GM13976 (cell line): ENCODE measurements at regions not wholly inside any gene's neighbourhood (a gene's known extent, or its start where the extent isn't known, plus 50 kb on each side); places are given as distances from the start of the nearest gene placed in this dataset.

Experiments used
- DNase-seq: peaks from one replicate; pipeline ENCODE4 v3.0.0; 2012; ENCODE audit warnings: low spot score
- in situ Hi-C: fragments of 300-500 bp; cut with MboI; formaldehyde crosslinking; loops from one replicate; pipeline ENCODE4 v1.12.0; 2022; ENCODE audit warnings: low sequenced_read_pairs, mixed read lengths, inconsistent platforms; ENCODE audit not compliant: unreplicated experiment
- TF ChIP-seq, protein P1 (sequence below): IDR thresholded peaks from 2 replicates; pipeline ENCODE4 v1.5.1; 2012; ENCODE audit warnings: borderline replicate concordance, mild to moderate bottlenecking; ENCODE audit not compliant: insufficient read depth; ENCODE audit errors: extremely low read depth, missing control alignments, control extremely low read depth

GRCh38 chr21:15441992-15442391 lies 287.8 kb upstream of the USP25 start:
- in situ Hi-C loops, result no loop called here
- no peak for DNase-seq
- TF ChIP-seq, protein P1, sequence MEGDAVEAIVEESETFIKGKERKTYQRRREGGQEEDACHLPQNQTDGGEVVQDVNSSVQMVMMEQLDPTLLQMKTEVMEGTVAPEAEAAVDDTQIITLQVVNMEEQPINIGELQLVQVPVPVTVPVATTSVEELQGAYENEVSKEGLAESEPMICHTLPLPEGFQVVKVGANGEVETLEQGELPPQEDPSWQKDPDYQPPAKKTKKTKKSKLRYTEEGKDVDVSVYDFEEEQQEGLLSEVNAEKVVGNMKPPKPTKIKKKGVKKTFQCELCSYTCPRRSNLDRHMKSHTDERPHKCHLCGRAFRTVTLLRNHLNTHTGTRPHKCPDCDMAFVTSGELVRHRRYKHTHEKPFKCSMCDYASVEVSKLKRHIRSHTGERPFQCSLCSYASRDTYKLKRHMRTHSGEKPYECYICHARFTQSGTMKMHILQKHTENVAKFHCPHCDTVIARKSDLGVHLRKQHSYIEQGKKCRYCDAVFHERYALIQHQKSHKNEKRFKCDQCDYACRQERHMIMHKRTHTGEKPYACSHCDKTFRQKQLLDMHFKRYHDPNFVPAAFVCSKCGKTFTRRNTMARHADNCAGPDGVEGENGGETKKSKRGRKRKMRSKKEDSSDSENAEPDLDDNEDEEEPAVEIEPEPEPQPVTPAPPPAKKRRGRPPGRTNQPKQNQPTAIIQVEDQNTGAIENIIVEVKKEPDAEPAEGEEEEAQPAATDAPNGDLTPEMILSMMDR, result no peak

DNA sequence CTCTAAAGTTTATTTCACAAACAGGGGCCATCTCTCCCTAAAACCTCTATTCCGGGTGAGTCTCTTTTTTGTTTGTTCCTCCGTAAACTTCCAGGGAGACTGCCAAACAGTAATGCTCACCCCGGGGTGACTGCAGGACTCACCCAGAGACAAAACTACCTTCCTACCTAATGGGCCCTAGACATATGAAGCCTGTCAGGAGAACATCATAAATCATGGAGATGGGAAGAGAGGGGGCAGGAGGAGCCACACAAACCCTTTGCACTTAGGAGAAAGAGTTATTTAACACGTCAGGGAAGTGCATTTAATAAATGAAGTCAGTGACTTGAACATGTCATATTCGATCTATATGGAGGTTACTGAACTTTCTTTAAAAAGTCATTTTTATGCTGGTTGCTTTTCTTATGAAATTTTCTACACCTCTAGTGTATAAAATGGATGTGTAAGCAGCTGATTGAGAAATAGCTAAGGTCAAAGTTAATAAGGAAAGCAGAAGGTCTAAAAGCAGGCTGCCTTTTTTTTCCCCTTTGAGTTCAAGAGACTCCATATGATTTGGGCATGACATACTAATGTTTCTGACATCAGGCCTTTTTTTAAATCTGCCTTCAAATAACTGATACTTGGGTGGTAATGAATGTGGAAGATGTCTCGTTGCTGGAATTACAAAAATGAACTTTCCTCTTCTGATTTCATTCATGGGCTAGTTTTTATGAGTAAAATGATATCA lies 286.9 kb upstream of the USP25 start:
- TF ChIP-seq, protein P1, result no peak
- DNase-seq, result no peak
- in situ Hi-C loops, result no loop called here

DNA sequence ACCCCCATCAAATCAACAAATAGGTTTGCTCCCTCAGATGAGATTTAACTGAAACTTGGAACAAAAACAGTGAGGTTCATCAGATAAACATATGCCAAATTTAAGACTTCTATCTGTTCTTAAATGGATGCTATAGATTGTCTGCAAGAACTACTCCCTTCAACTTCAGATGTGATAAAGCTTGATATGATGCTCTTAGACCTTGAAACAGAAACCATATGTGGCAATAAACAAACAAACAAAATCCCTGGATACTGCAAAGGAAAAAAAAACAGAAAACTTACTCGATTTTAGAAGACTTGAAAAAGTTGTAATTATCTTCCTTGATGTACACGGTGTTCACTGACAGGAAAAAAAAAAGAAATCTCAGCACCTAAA lies 286.1 kb upstream of the USP25 start:
- no peak for DNase-seq
- in situ Hi-C loops, result no loop called here
- TF ChIP-seq, protein P1, result no peak

GRCh38 chr21:15444118-15444960 lies 285.4 kb upstream of the USP25 start:
- no peak for DNase-seq
- TF ChIP-seq, protein P1, result no peak
- in situ Hi-C loops, result no loop called here

GRCh38 chr21:15445327-15445726 lies 284.5 kb upstream of the USP25 start:
- in situ Hi-C loops, result no loop called here
- TF ChIP-seq, protein P1, result no peak
- peak; percentile 43 for DNase-seq

DNA sequence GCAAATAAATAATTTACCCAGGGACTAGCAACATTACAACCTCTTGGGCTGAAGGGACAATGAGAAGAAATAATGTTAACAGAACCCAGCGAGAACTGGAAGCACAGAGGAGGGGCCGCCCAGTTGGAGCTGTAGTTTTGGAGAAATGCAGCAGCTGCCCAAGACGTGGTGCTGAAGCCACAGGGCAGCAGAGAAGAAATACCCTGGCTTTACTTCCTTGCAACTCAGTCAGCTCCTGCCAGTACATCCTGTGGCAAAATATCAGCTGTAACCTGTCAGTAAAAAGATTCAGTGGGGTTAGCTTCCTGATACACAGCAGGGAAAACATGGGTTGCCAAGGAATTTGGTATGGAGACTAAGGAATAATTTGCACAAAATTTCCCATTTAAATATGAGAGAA lies 283.6 kb upstream of the USP25 start:
- in situ Hi-C loops, result no loop called here
- TF ChIP-seq, protein P1, result no peak
- no peak for DNase-seq
